ENCODE measurements at regions not wholly inside any gene's neighbourhood (a gene's known extent, or its start where the extent isn't known, plus 50 kb on each side); places are given as distances from the start of the nearest gene placed in this dataset.

GRCh38 chr4:11342401-11342800 is 86.3 kb downstream of the HS3ST1 start:
- no peak for DNase-seq

- DNase-seq, result no peak
Measured at GRCh38 chr4:11341337-11342043, 87.2 kb downstream of the HS3ST1 start.

GRCh38 chr4:11338956-11339782 is 89.5 kb downstream of the HS3ST1 start:
- DNase-seq, result no peak

GRCh38 chr4:11337287-11337686 is 91.4 kb downstream of the HS3ST1 start:
- no peak for DNase-seq

GRCh38 chr4:11336435-11336834 is 92.3 kb downstream of the HS3ST1 start:
- no peak for DNase-seq

- no peak for DNase-seq
Measured at GRCh38 chr4:11334887-11335286, 93.8 kb downstream of the HS3ST1 start.

- DNase-seq, result no peak
Measured at GRCh38 chr4:11328401-11328800, 100.3 kb downstream of the HS3ST1 start.

- DNase-seq, result no peak
Measured at GRCh38 chr4:11326021-11326420, 102.7 kb downstream of the HS3ST1 start.

GRCh38 chr4:11323771-11324170 is 104.9 kb downstream of the HS3ST1 start:
- DNase-seq, result no peak

GRCh38 chr4:11313157-11313943 is 115.3 kb downstream of the HS3ST1 start:
- no peak for DNase-seq

- DNase-seq, result no peak
Measured at GRCh38 chr4:11312389-11312788, 116.3 kb downstream of the HS3ST1 start.

DNA sequence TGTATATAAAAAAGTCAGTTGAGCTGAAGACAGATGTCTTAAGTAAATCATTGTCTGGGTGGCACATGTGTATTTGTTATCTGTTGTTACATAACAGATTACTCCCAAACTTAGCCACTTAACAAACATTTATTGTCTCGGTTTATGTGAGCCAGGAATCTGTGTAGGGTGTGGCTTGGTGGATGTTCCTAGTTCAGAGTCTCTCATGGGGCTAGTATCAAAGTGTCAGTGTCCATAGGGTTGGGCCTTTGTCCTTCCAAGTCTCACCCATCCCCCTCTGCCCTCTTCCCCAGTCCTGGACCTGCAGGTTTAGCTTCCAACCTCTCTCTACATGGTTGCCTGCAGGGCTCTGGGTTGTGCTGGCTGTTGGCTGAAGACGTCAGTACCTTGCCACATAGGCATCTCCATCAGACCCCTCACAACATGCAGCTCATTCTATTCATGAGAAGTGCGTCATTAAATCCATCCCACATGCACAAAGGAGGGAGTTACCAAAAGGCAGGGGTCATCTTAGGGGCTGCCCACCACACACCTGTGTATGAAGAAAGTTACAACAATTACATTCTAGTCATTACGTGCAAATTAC is 127.5 kb downstream of the HS3ST1 start:
- no peak for DNase-seq

GRCh38 chr4:11299836-11300235 is 128.9 kb downstream of the HS3ST1 start:
- DNase-seq, result no peak

DNA sequence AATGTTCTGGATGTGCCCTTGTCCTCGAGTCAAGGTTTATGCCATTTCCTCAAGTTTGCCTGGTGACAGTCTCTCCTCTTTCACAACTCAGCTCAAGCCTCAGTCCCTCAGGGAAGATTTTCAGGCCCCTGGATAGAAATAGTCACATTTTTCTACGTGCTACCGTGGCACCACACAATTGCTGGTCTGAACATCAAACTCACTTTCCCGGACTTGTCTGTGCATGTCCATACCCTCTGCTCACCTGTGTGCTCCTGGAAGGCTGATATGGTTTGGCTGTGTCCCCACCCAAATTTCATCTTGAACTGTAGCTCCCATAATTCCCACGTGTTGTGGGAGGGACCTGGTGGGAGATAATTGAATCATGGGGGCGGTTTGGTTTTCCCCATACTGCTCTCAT is 129.7 kb downstream of the HS3ST1 start:
- no peak for DNase-seq

GRCh38 chr4:11298451-11298850 is 130.2 kb downstream of the HS3ST1 start:
- no peak for DNase-seq

GRCh38 chr4:11297627-11298026 is 131.1 kb downstream of the HS3ST1 start:
- DNase-seq, result no peak

GRCh38 chr4:11297201-11297600 is 131.5 kb downstream of the HS3ST1 start:
- DNase-seq, result no peak

GRCh38 chr4:11293866-11294265 is 134.8 kb downstream of the HS3ST1 start:
- DNase-seq, result no peak

DNA sequence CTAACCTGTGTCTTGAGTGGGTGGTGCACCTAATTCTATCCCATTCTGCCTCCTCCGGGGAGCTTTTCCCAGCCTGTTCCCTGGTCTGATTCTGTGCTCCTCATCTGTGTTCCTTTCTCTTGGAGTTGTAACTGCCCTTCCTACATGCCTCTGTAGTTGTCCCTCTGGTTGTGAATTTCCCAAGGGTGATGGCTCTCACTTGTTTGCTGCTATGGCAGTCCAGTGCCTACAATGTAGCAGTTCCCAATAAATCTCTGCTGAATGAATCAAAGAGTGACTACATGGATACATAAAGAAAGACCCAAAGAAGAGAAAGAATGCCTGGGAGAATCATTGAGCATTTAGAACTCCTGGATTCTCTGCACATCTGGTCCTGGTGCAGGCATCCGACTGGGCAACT is 141.6 kb downstream of the HS3ST1 start:
- no peak for DNase-seq

DNA sequence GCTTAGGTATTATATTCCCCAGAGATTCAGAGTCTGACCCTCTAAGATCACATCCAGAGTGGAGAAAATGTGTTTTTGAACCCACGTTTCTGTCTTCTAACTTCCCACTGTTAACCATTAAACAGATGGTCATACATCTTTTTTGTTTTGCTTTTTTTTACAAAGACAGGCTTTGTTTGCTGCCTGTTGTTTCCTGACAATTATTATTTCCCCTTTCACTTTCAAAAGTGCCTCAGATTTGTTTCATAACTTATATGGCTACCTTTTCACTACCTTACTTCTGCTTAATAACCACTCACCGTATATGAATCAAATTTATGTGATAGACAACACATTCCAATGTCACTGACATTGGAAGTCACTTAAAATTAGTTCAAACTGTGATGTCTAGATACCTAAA is 142.2 kb downstream of the HS3ST1 start:
- no peak for DNase-seq

GRCh38 chr4:11281720-11282119 is 147.0 kb downstream of the HS3ST1 start:
- no peak for DNase-seq

GRCh38 chr4:11271263-11271662 is 157.4 kb downstream of the HS3ST1 start:
- no peak for DNase-seq

- no peak for DNase-seq
Measured at GRCh38 chr4:11268149-11268548, 160.5 kb downstream of the HS3ST1 start.

Measured in NCI-H1694 (cell line).